ENCODE measurements at regions not wholly inside any gene's neighbourhood (a gene's known extent, or its start where the extent isn't known, plus 50 kb on each side); places are given as distances from the start of the nearest gene placed in this dataset.

DNA sequence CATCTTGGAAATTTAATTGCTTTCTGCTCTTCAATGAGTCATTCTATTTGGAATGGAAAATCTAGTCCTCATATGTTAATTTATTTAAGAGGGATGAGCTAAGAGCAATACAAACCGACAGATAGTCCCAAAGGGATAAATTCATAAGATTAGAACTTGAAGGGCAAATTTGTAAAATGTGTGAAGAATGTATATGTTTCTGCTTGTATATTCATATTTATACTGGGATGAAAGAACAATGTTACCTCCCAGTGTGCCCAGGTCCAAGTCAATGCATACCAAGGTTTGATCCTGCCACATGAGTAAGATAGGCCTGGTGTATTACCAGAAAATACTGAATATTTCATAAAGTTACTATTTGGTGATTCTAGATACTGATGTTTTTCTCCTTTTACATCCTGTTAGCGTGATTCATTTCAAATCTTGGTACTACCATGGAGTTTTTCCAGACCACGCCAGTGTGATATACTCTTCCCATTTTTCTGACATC, 255.6 kb upstream of the SEMA6D start:
- Histone ChIP-seq H3K36me3 (no peaks in the 10 kb centered on the region), H3K9me3 (no peaks in the 10 kb centered on the region), H3K4me1 (ENCODE audit: insufficient read depth) (no peaks in the 10 kb centered on the region), H3K27me3 (no peaks in the 10 kb centered on the region), H3K4me3 (no peak overlapping the region), H3K27ac (no peak overlapping the region)
- DNase-seq = no peak
- intact Hi-C loops (cut with DNase I) = no loop called here
- TF ChIP-seq, protein P1, sequence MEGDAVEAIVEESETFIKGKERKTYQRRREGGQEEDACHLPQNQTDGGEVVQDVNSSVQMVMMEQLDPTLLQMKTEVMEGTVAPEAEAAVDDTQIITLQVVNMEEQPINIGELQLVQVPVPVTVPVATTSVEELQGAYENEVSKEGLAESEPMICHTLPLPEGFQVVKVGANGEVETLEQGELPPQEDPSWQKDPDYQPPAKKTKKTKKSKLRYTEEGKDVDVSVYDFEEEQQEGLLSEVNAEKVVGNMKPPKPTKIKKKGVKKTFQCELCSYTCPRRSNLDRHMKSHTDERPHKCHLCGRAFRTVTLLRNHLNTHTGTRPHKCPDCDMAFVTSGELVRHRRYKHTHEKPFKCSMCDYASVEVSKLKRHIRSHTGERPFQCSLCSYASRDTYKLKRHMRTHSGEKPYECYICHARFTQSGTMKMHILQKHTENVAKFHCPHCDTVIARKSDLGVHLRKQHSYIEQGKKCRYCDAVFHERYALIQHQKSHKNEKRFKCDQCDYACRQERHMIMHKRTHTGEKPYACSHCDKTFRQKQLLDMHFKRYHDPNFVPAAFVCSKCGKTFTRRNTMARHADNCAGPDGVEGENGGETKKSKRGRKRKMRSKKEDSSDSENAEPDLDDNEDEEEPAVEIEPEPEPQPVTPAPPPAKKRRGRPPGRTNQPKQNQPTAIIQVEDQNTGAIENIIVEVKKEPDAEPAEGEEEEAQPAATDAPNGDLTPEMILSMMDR (IDR thresholded peaks at IDR 0.05) = no peak
- no peak for TF ChIP-seq POLR2A (IDR thresholded peaks at IDR 0.05)
- TF ChIP-seq EP300 (IDR thresholded peaks at IDR 0.05) = no peak
- 87 to 93% (median 87%) methylated on average over 3 of the region's 3 CpGs for WGBS, 3 donors

DNA sequence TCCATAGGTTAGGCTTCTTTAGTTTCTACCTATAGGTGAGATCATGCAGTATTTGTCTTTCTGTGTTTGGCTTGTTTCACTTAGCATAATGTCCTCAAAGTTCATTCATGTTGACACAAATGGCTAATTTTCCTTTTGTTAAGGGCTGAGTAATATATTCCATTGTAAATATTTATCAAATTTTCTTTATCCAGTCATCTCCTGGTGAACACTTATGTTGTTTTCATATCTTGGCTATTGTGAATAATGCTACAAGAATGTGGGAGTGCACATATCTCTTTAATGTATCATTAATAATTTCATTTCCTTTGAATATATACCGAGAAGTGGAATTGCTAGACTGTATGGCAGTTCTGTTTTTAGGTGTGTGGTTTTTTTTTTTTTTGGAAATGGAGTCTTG, 250.9 kb upstream of the SEMA6D start:
- Histone ChIP-seq H3K4me3 (no peak overlapping the region), H3K27ac (no peak overlapping the region), H3K4me1 (ENCODE audit: insufficient read depth) (no peaks in the 10 kb centered on the region), H3K27me3 (no peaks in the 10 kb centered on the region), H3K36me3 (no peaks in the 10 kb centered on the region), H3K9me3 (no peaks in the 10 kb centered on the region)
- intact Hi-C loops (cut with DNase I) = no loop called here
- no peak for DNase-seq
- TF ChIP-seq, protein P1 (IDR thresholded peaks at IDR 0.05) = no peak
- no peak for TF ChIP-seq POLR2A (IDR thresholded peaks at IDR 0.05)
- no peak for TF ChIP-seq EP300 (IDR thresholded peaks at IDR 0.05)
- 46 to 70% (median 59%) methylated on average over 1 of the region's 1 CpG for WGBS, 3 donors

DNA sequence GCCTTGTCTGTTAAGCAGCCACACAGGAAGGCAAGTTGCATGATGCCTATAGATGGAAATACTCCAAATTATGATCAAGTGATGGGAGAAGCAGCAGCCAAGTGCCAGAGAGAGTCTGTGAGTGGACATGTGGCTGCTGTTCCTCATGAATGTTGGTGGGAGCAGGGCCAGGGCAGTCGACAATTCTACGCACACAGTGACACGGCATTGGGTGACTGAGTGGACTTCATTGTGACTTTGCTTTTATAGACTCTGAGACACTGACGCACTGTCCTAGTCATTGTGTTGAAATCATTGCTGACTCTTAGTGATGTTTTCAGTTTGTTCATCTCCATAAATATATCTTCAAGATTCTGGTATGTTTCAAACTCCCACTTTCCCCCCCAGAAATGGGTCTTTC, 246.3 kb upstream of the SEMA6D start:
- TF ChIP-seq, protein P1 (IDR thresholded peaks at IDR 0.05) = no peak
- TF ChIP-seq EP300 (IDR thresholded peaks at IDR 0.05) (no peak), POLR2A (IDR thresholded peaks at IDR 0.05) (no peak)
- Histone ChIP-seq H3K4me1 (ENCODE audit: insufficient read depth) (peaks cover 8% of the 10 kb centered on the region), H3K27ac (no peak overlapping the region), H3K36me3 (no peaks in the 10 kb centered on the region), H3K27me3 (no peaks in the 10 kb centered on the region), H3K9me3 (no peaks in the 10 kb centered on the region), H3K4me3 (no peak overlapping the region)
- intact Hi-C loops (cut with DNase I) = loop anchor here in 3 of 4 donors (5.0 to 10.0 kb wide), 3 partner anchors 246 to 516 kb away; partner anchors contain the start of gene SEMA6D (in 1 of the 3)
- WGBS, 3 donors = 80 to 88% (median 88%) methylated on average over 4 of the region's 4 CpGs
- no peak for DNase-seq

DNA sequence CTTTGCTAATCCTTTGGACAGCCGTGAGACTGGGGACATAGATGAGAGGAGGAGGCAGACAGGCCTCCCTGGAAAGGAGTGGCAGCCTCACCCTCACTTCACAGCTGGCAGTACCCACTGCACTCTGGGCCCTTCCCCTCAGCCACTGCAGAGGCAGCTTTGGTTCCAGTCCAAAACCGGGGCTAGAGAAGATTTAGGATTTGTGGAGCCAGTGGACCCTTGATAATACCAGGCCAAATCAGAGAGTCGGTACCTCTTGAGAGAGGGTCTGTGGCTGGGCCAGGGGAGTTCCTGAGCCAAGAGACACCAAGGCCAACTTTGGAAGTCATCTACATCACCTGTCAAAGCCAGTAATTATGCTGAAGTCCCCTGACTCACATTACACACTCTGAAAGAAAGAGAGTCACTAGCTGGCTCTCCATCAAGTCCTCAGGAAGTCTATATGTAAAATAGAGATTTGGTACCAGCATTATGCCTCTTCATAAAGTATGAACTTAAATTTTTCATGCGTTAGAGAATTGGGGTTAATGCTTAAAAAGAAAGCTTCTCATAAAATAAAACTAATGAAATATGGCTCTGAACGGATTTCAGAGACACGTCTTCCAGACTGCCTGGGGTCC, 244.1 kb upstream of the SEMA6D start:
- Histone ChIP-seq H3K4me1 (ENCODE audit: insufficient read depth) (peaks cover 8% of the 10 kb centered on the region), H3K27ac (peak overlapping the region in 1 of 2 donors; percentile 64), H3K4me3 (no peak overlapping the region), H3K27me3 (no peaks in the 10 kb centered on the region), H3K36me3 (no peaks in the 10 kb centered on the region), H3K9me3 (no peaks in the 10 kb centered on the region)
- TF ChIP-seq POLR2A (IDR thresholded peaks at IDR 0.05) = no peak
- no peak for TF ChIP-seq EP300 (IDR thresholded peaks at IDR 0.05)
- TF ChIP-seq, protein P1 (IDR thresholded peaks at IDR 0.05) = no peak
- WGBS, 3 donors = 42 to 46% (median 42%) methylated on average over 6 of the region's 6 CpGs
- intact Hi-C loops (cut with DNase I) = loop anchor here in 3 of 4 donors (5.0 to 10.0 kb wide), 3 partner anchors 244 to 514 kb away; partner anchors contain the start of gene SEMA6D (in 1 of the 3)
- DNase-seq = peak in 2 of 5 donors; percentile 18 to 26
